C4-2B (cell line): ENCODE measurements at regions not wholly inside any gene's neighbourhood (a gene's known extent, or its start where the extent isn't known, plus 50 kb on each side); places are given as distances from the start of the nearest gene placed in this dataset.

ENCODE experiments used
- ZFX ChIP-seq: fragments of 450-650 bp; IDR thresholded peaks from 2 replicates; pipeline ENCODE4 v1.6.1; 2017
- TF ChIP-seq, protein P1 (sequence below): fragments of 450-650 bp; conservative IDR thresholded peaks from 2 replicates; pipeline ENCODE4 v1.5.1; 2017; ENCODE audit warnings: mild to moderate bottlenecking

DNA sequence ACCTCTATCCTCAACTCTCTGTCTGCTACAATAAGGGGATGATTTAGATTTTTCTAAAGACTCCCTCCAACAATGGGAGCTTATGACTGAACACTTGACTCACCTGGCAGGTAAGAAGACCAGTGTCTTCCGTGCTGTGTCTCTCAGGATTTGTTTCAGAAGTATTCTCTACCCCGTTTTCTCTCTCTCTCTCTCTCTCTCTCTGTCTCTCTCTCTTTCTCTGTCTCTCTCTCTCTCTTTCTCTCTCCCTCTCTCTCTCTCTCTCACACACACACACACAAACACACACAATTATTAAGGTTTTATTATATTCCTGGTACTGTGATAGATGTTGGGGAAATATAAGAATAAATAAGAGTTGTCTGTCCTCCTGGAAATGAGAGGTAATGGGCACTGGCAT, 263.9 kb downstream of the TOX3 start:
- TF ChIP-seq, protein P1, sequence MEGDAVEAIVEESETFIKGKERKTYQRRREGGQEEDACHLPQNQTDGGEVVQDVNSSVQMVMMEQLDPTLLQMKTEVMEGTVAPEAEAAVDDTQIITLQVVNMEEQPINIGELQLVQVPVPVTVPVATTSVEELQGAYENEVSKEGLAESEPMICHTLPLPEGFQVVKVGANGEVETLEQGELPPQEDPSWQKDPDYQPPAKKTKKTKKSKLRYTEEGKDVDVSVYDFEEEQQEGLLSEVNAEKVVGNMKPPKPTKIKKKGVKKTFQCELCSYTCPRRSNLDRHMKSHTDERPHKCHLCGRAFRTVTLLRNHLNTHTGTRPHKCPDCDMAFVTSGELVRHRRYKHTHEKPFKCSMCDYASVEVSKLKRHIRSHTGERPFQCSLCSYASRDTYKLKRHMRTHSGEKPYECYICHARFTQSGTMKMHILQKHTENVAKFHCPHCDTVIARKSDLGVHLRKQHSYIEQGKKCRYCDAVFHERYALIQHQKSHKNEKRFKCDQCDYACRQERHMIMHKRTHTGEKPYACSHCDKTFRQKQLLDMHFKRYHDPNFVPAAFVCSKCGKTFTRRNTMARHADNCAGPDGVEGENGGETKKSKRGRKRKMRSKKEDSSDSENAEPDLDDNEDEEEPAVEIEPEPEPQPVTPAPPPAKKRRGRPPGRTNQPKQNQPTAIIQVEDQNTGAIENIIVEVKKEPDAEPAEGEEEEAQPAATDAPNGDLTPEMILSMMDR, result no peak
- TF ChIP-seq ZFX, result no peak
